AG08395 (cell line): ENCODE measurements at regions not wholly inside any gene's neighbourhood (a gene's known extent, or its start where the extent isn't known, plus 50 kb on each side); places are given as distances from the start of the nearest gene placed in this dataset.

ENCODE experiments used
- DNase-seq: peaks from one replicate; pipeline ENCODE4 v3.0.0; 2012; ENCODE audit warnings: mixed read lengths, low spot score

DNA sequence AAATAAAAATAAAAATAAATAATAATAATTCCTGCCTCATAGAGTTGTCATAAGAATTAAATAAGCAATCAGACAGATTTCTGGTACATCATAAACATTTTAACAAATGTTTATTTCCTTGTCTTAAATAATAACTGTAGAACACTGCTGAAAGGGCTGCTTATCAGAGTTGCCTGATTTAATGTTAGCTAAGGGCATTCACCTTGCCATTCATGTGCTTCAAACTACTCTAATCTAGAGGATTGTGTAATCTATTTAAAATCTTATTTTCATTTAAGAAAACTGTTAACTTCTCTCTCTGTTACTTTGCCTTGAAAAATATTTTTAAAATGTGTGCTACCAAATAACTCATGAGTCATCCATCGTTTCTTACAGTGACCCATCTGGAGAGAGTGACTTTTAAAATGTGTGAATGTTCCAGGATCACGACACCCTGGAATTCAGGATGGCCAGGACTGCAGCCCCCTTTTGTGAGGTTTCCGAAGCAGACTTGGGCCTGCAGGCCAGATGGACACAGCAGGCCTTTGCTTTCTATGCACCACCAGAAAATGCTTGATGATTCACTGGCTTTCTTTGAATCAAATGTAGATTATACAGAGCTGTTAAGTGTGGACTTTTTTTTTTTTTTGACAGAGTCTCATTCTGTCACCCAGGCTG is 109.1 kb upstream of the TNS3 start:
- peak; percentile 69 for DNase-seq

DNA sequence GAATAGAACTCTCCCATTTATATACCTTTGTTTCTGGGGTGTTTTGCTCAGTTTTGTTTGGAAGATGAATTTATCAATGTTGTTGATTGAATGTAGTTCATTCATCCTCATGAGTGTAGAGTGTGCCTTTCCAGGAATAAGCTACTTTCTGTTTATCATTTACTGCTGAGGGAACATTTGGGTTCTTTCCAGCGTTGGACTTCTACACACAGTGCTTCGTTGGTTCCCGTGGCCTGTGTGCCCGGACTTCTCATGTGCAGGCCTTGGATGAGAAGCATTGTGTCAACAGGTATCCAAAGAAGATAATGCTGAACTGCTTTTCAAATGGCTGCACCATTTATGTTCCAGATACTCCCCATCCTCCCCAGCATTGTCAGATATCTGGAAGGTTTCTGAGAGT is 107.6 kb upstream of the TNS3 start:
- DNase-seq = no peak

DNA sequence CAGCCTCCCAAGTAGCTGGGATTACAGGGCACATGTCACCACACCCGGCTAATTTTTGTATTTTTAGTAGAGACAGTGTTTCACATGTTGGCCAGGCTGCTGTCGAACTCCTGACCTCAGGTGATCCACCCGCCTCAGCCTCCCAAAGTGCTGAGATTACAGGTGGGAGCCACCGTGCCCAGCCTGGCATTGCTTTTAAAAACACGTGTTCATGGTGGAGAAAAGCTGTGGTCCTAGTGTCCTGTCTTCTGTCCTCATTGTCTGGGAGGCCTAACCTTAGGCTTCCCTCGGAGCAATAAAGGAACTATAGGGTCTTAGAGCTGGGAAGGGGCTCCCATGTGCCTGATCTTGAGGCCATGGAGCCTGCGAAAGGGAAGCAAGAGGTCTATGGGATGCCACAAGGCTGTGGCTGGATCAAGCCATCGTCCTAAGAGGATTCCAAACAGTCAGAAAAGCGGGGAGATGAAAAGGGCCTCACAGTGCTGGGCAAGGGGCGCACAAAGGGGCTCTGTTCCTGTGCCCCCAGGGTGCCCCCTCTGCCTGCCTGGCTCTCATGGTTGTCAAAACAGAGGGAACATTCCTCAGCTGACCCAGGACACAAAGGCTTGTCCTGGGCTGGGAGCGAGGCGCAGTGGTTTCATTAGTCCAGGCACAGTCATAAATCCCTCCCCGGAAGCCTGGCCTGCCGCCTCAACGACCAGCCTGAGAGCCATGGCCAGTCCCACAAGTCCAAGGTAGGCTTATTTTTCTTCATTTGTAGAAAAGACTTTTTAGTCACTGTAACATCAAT is 106.6 kb upstream of the TNS3 start:
- no peak for DNase-seq

DNA sequence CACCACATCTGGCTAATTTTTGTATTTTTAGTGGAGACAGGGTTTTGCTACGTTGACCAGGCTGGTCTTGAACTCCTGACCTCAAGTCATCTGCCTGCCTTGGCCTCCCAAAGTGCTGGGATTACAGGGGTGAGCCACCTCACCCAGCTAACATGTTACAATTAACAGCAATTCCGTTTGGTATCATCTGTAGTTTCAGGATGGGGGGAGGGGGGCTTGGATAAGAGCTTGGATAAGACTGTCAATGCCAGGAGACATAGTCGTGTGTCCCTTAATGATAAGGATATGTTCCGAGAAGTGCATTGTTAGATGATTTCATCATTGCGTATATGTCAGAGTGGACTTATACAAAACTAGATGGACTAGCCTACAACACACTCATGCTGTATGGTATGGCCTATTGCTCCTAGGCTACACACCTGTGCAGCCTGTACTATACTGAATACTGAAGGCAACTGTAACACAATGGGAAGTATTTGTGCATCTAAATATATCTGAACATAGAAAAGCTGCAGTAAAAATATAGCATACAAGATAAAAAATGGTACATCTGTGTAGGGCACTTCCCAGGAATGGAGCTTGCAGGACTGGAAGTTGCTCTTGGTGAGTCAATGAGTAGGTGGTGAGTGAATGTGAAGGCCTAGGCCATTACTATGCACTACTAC is 103.9 kb upstream of the TNS3 start:
- DNase-seq = no peak

DNA sequence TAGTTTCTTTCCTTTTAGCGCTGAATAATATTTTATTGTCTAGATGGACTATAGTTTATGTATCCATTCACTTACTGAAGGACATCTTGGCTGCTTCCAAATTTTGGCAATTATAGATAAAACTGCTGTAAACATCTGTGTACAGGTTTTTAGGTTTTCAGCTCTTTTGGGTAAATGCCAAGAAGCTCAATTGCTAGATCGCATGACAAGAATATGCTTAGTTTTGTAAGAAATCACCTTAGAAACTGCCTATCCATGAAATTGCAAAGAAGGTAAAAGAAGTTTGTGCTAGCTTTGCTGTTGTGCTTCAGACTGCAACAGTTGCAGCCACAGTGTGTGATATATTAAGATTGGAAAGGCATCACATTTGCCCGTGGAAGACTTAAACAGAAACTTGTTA is 103.2 kb upstream of the TNS3 start:
- DNase-seq = no peak

DNA sequence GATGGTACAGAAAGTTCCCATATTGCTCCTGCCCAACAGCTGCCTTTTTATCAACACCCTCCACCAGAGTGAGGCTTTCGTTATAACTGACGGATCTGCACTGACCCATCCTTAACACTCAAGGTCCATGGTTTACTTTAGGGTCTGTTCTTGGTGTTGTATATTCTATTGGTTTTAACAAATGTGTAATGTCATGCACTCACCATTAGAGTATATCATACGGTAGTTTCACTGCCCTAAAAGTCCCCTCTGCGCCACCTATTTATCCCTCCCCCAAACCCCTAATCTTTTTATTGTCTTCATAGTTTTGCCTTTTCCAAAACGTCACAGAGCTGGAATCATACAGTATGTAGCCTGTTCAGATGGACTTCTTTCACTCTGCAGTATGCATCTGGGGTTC is 102.8 kb upstream of the TNS3 start:
- no peak for DNase-seq

DNA sequence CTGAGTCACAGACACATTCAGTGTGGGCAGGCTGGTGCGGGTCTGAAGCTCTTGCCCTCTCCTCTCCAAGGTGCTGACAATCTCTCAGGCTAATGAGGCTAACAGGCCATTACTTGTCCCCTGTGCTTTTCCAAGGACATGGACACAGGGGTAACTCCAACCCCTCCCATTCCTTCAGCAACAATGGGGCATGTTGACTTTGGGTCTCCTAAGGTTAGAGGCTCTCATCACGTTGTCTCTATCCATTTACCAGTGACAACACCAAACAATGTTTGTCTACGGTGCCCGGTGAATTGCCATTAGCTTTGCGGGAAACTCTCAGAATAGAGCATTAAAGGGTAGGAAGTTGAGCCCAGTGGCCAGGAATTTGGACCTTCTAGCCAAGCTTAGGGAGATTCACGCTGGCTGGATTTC is 101.6 kb upstream of the TNS3 start:
- DNase-seq = no peak

DNA sequence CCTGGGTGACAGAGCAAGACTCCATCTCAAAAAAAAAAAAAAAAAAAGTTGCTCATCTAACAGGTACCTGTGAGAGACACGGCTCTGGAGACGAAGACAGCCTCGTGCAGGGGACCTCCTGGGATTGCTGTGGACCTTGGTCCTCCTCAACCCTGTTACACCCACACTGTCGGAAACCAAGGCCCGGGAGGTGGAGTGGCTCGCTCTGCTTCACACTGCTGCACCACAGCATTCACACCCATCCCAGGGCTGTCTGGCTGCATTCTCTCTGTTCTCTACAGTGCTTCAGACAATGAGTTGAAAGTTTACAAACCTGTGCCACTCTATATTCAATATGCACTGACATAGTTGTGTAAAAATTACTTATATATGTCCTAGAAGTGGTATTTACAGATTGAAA is 101.0 kb upstream of the TNS3 start:
- no peak for DNase-seq

DNA sequence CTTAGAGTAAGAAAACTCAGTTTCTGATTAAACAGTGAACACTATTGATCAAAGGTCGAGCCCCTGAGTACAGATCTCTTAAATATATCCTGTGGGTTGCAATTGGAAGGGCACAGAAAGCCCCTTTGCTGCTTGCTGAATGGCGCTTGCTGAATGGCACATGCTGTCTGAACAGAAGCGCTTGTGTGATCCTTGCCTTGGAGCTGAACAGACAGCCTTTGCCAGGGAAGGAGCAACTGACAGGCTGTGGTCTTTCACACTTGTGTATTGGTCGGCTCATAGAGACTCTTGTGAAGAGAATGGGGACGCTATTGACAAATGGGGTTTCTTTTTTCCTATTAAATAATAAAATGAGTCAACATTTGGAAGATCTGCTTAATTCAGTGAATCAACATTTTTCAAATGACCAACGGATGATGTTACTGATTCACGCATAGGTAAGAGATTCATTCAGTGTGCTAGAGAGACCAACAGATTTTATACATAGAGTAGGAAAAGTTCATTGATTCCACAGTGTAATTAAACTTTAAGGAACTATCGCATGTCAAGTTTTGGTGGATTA is 99.4 kb upstream of the TNS3 start:
- DNase-seq = no peak

DNA sequence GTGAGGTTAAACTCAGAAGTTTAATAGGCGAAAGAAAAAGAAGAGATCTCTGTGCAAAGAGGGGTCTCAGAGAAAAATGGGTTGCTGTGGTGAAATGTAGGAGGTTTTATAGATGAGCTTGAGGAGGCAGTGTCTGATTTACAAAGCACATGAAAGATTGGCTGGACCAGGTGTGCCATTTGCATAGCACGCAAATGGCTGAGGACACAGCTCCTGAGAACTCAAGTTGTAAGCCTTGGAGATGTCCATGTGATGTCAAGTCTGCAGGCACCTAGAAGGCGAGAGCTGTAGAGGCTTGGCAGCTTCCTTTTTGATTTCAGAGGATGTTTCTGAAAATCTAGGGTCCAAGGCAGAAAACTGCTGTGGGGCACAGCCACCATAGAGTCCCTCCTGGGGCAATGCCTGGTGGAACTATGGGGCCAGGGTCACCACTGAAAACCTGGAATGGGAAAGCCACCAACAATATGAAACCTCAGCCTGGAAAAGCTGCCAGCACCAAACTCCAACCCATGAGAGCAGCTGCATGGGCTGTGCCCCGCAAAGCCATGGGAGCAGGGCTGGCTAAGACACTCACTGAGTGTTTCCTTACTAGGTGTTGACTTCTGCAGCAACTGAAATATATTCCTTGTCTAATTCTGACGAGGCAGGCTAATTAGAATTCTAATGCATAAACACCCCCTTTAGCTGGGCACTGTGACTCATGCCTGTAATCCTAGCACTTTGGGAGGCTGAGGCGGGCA is 96.9 kb upstream of the TNS3 start:
- DNase-seq = no peak

DNA sequence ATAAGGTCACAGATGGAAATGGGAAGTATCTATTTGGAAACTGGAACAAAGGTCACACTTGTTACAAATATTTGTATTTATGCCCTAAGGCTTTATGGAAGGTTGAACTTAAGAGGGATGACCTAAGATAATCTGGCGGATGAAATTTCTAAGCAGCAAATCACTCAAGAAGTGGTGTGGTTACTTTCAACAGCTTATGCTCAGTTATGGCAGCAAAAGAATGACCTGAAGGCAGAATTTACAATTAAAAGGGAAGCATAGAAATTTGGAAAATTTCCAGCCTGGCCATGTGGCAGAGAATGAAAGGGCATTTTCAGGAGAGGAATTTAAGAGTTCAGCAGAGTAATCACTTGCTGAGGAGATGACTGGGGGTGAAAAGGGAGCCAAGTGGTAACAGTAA is 95.8 kb upstream of the TNS3 start:
- DNase-seq = no peak

DNA sequence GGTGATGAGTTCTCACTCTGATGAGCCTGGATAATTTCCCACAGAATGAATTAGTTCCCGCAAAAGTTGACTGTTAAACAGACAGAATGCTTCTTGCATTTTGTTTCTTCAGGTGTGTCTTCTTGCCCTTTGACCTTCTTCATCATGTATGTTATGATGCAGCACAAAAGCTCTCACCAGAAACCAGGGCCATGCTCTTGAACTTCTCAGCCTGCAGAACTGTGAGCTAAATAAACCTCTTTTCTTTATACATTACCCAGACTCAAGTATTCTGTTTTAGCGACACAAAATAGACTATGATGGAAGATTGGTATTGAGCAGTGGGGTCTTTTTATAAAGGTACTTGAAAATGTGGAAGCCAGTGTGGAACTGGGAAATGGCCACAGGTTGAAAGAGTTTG is 95.2 kb upstream of the TNS3 start:
- DNase-seq = no peak

DNA sequence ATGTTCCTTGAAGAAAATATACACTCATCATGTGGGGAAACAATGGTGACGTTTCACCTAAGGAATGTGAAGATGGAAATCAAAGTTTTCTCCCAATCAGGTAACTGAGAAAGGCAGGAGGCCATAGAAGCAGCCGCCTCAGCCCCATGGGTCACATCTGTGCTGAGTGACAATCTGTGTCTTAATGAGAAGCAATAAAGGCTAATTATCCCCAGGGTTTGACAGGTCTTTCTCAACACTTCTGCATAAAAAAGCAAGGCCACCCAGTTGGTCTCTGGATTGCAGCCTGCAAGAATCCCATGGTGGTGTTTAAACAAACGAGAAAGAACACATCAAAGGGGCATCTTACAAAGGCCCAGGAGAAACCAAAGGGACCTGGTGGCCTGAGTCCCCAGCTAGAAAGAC is 91.1 kb upstream of the TNS3 start:
- DNase-seq = no peak

DNA sequence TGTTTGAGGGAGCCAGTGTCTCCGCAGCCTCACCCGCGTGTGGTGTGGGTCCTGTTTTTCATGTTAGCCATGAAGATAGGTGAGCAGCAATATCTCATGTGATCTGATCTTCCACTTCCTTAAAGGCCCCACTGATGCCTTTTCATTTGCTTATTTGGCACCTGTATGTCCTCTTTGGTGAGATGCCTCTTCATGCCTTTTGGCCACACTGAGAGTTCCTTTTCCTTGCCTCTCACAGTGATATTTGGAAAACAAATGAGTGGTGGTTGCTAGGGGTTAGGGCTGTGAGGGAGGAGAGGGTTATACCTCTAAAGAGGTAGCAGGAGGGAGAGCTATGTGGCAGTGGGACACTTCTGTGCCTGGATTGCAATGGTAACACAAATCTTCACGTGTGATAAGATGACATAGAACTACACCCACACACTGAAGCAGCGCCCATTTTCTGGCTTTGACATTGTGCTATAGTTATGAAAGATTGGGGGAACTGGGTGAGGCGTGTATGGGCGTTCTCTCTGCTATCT is 90.4 kb upstream of the TNS3 start:
- DNase-seq = no peak

DNA sequence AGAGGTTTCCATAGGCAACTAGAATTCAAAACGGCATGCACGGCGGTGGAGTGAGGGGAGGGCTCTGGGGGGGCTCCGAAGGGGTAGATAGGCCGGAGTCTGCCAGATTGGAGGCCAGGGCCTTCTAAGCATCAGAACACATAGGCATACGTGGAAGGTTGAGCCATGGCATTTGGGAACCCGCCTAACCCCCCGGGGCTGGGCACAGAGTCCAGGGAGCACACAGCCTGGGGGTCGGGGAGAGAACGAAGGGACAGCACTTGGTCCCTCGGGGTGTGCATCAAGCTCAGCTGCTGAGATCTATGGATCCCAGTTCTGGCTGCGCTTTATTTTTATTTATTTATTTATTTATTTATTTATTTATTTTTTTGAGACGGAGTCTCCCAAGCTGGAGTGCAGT is 89.4 kb upstream of the TNS3 start:
- no peak for DNase-seq

DNA sequence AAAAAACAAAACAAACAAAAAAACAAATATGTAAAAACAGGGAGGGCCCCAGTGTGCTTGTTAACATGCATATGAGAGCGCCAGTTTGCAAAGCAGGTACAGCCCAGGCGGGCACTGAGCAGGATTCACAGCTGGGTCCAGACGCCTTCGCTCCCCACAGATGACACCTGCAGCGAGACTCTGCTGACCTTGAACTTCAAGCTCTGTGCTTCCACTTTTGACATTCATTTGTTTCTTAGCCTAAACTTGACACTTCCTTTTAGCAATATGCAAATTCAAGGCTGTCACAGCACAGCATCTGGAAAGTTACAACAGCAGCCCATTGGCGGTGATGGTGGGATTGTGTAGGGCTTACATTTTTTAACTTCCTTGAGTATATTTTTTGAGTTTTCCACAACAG is 88.8 kb upstream of the TNS3 start:
- DNase-seq = no peak

DNA sequence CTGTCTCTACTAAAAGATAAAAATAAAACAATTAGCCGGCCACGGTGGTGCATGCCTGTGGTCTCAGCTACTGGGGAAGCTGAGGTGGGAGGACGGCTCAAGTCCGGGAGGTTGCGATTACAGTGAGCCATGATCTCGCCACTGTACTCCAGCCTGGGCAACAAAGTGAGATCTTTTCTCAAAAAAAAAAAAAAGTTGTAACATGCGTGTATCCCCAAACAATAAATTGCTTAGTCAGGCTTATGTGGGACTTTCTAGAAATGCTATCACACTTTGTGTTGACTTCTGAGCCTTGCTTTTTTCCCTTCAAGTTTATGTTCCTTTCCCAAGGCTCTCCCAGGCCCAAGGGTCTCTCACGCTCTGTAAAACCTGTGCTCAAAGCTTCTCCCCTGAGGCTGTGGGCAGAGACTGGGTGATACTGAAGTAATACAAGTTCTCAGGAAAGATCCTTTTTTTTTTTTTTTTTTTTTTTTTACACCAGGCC is 88.0 kb upstream of the TNS3 start:
- DNase-seq = no peak

DNA sequence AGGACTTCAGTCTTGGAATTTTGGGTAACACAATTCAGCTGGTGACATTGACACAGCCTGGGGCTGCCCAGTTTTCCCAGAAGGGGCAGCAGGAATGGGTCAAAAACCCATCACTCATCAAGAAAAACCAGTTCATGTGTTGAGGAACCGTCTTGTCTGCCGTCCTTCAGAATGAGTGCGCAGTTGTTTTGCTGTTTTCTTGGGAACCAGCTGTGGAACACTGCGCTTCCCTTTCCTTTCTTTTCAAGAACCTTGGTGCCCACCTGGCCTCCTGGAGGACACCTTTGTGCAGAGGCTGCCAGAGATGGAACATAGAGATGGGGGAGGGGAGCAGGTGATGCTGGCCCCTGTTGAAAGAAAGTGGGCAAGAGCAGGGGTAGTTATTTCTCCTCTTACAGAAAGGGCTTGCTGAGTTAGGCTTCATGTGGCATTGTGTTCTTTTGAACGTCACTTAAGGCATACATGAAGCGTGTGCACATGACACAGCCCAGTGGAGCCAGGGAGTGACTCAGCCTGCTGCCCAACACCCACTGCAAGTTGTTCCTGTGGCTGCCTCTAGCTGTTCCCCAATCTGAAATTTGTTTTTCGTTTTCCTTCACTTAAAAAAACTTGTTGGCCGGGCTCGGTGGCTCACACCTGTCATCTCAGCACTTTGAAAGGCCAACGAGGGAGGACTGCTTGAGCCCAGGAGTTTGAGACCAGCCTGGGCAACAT is 87.4 kb upstream of the TNS3 start:
- DNase-seq = peak; percentile 97

DNA sequence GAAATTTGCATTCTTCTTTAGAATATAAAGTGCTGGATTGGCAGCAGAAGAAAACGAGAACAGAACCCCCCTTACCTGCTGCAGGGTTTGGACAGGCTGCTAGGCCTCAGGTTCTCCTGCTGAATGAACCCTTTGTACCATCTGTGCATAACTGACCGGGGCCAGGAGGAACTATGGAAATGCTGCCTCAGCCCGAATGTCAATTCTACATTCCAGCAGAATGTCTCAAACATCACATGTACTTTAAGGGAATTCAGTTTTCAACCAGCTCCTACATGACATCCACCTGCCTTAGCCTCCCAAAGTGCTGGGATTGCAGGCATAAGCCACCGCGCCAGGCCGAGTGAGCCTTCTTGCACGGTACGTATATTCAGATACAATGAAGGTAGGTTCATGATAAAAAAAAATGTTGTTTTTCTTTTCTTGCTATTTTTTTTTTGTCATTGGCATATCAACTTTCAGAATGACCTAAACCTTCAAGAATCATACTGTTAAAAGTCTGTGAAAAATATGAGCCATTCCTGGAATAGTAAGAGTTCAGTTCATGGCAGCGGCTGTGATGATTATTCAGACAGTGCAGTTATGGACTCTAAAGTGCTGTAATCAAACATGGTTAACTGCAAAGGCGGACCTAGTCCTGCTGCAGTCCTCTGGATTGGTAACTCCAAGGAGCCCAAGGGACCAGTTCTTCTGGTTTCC is 84.4 kb upstream of the TNS3 start:
- DNase-seq = no peak

DNA sequence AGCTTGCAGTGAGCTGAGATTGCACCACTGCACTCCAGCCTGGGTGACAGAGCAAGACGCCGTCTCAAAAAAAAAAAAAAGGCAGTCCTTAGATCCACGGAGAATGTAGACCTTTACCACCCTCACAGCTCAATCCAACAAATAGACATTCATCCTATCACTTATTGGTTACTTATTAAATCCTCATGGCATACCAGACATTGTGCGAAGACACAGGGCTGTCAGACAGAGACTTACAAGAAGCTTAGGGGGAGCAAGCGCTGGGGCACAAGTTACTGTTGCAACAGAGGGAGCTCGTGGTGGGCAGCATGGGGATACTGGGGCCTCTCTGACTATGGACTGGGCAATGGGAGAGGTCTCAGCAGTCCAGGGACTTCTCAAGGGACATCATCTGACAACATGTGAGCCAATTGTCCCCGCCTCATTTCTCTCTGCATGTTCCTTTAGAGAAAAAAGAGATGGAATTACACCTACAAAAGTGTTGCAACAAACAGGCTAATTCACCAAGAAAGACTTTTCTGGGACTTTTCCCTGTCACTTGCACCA is 82.8 kb upstream of the TNS3 start:
- no peak for DNase-seq
